ENCODE measurements at regions not wholly inside any gene's neighbourhood (a gene's known extent, or its start where the extent isn't known, plus 50 kb on each side); places are given as distances from the start of the nearest gene placed in this dataset.
A peak's percentile ranks its signal among the peaks of the same experiment; 100 is the strongest.
"Not testable (repeated sequence)": the region's sequence is repeated elsewhere in the genome, so short reads cannot be mapped to it uniquely, and the experiment has no call there.

- DNase-seq: not testable (repeated sequence)
These were observed 72.1 kb downstream of the OGFRL1 start for GRCh38 chr6:71360556-71361335.

GRCh38 chr6:71364889-71365542, 76.4 kb downstream of the OGFRL1 start:
- no peak for DNase-seq

GRCh38 chr6:71367756-71368155, 79.1 kb downstream of the OGFRL1 start:
- DNase-seq: no peak

GRCh38 chr6:71368284-71368683, 79.7 kb downstream of the OGFRL1 start:
- DNase-seq: no peak

- no peak for DNase-seq
These were observed 82.9 kb downstream of the OGFRL1 start for GRCh38 chr6:71371559-71371958.

- no peak for DNase-seq
These were observed 85.3 kb downstream of the OGFRL1 start for GRCh38 chr6:71373943-71374342.

GRCh38 chr6:71375676-71376075, 87.1 kb downstream of the OGFRL1 start:
- DNase-seq: no peak

GRCh38 chr6:71376830-71377229, 88.2 kb downstream of the OGFRL1 start:
- no peak for DNase-seq

- DNase-seq: no peak
These were observed 94.9 kb downstream of the OGFRL1 start for GRCh38 chr6:71383476-71383875.

- DNase-seq: peak; percentile 45
These were observed 95.4 kb downstream of the OGFRL1 start for GRCh38 chr6:71383901-71384489.

- DNase-seq: no peak
These were observed 96.7 kb downstream of the OGFRL1 start for GRCh38 chr6:71385111-71385822.

- DNase-seq: no peak
These were observed 97.6 kb downstream of the OGFRL1 start for GRCh38 chr6:71386215-71386614.

GRCh38 chr6:71387179-71387578, 98.6 kb downstream of the OGFRL1 start:
- DNase-seq: no peak

GRCh38 chr6:71388068-71388744, 99.6 kb downstream of the OGFRL1 start:
- DNase-seq: no peak

- DNase-seq: no peak
These were observed 100.4 kb downstream of the OGFRL1 start for GRCh38 chr6:71388856-71389527.

GRCh38 chr6:71391126-71391525, 102.5 kb downstream of the OGFRL1 start:
- DNase-seq: no peak

GRCh38 chr6:71392276-71392675, 103.7 kb downstream of the OGFRL1 start:
- DNase-seq: no peak

GRCh38 chr6:71393471-71393870, 104.9 kb downstream of the OGFRL1 start:
- no peak for DNase-seq

GRCh38 chr6:71393981-71394432, 105.4 kb downstream of the OGFRL1 start:
- no peak for DNase-seq

GRCh38 chr6:71394926-71395325, 106.3 kb downstream of the OGFRL1 start:
- no peak for DNase-seq

GRCh38 chr6:71395731-71396409, 107.3 kb downstream of the OGFRL1 start:
- no peak for DNase-seq
